ENCODE measurements at regions not wholly inside any gene's neighbourhood (a gene's known extent, or its start where the extent isn't known, plus 50 kb on each side); places are given as distances from the start of the nearest gene placed in this dataset.

DNA sequence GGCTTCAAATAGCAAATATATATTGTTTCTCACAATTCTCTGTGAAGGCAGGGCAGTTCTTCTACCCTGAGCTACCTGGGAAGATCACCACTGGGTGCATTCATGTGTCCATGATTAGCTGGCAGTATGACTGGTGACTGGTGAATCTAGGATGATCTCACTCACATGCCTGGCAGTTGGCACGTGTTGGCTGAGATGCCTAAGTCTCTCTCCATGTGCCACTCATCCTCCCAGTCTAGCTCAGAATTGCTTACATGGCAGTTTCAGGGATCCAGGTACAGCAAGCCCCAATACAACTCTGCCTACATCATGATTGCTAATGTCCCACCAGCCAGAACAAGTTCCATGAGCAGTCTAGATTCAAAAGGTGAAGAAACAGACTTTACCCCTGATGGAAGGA is 346.8 kb upstream of the CNR1 start:
- ChIA-PET CTCF (interaction anchor here (0.6 to 2.7 kb wide), 7 partner anchors 12 to 592 kb away, joined by 3 to 11 read pairs (median 3); no protein-coding TSS in a partner anchor), SMC1A (ENCODE audit: uncharacterized antibody, unreplicated experiment) (interaction anchor here (0.8 to 3.0 kb wide), 9 partner anchors 9 to 681 kb away, joined by 3 to 15 read pairs (median 4); no protein-coding TSS in a partner anchor), RAD21 (ENCODE audit: unreplicated experiment) (interaction anchor here (1.0 to 1.1 kb wide), 2 partner anchors 118 to 585 kb away, joined by 3 read pairs; no protein-coding TSS in a partner anchor), POLR2A (no interaction called here)
- ATAC-seq (no peak), FAIRE-seq (no peak), DNase-seq (ENCODE audit: low read depth, low spot score) (no peak)
- Histone ChIP-seq H3K79me2 (ENCODE audit: control insufficient read depth, insufficient read depth, low read length) (no peaks in the 10 kb centered on the region), H3K36me3 (ENCODE audit: control insufficient read depth in 2 of 2, insufficient read depth in 2 of 2, low read length in 1 of 2) (no peaks in the 10 kb centered on the region), H4K20me1 (ENCODE audit: control insufficient read depth, insufficient read depth) (no peaks in the 10 kb centered on the region), H3K27me3 (replicated peaks in 1 of 2; ENCODE audit: control insufficient read depth in 2 of 2, insufficient read depth in 2 of 2, low read length in 1 of 2) (no peaks in the 10 kb centered on the region), H2AFZ (ENCODE audit: control insufficient read depth, low read depth, low read length) (no peak overlapping the region), H3K9ac (ENCODE audit: control insufficient read depth, insufficient read depth, low read length) (no peak overlapping the region), H3K9me3 (replicated peaks; ENCODE audit: control insufficient read depth, insufficient read depth, low read length) (no peaks in the 10 kb centered on the region; the same call in 2 of the 3 replicates), H3K27ac (ENCODE audit: control insufficient read depth, insufficient read depth) (no peak overlapping the region), H3K4me2 (ENCODE audit: control insufficient read depth, insufficient read depth) (no peak overlapping the region), H3K4me1 (ENCODE audit: control insufficient read depth, insufficient read depth, low read length) (no peaks in the 10 kb centered on the region), H3K4me3 (no peak overlapping the region)
- TF ChIP-seq BHLHE40 (IDR thresholded peaks at IDR 0.05; ENCODE audit: borderline replicate concordance in 1 of 2, low read depth in 2 of 2, low read length in 1 of 2) (peak in 1 of 2 experiments; percentile 13; a peak in 1 of 4 replicates), CHD1 (IDR thresholded peaks at IDR 0.05; ENCODE audit: low read depth, low read length) (no peak)
- BruUV-seq (replicated peaks): no TSS peak
- in situ Hi-C loops (cut with MboI): no loop called here
- 0% methylated on average over 1 of the region's 1 CpG for WGBS (ENCODE audit: insufficient coverage, insufficient replicate concordance, low lambda C conversion rate, missing lambda C conversion rate)
- intact Hi-C loops (cut with micrococcal nuclease; ENCODE audit: unreplicated experiment): no loop called here

DNA sequence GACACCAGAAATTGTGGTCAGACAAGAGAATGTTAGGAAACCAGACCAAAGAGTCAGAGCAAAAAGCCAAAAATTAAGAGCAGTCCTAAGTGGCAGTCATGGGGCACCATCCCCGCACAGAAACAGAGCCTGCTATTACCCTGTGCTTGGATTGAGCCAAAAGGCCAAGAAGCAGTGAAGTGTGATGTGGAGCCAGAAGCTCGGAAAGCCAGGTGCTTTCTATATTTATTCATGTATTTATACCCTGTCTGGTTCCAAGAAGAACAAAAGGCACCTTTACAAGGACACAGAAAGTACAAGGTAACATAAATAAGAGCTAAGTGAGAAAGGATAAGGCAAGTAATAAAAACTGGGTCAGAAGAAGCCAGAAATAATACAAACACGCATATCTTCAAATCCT is 336.2 kb upstream of the CNR1 start:
- no peak for DNase-seq (ENCODE audit: low read depth, low spot score)
- Histone ChIP-seq H3K9me3 (replicated peaks; ENCODE audit: control insufficient read depth, insufficient read depth, low read length) (peaks cover 12% of the 10 kb centered on the region), H3K36me3 (ENCODE audit: control insufficient read depth in 2 of 2, insufficient read depth in 2 of 2, low read length in 1 of 2) (no peaks in the 10 kb centered on the region), H3K27ac (ENCODE audit: control insufficient read depth, insufficient read depth) (no peak overlapping the region), H3K4me3 (no peak overlapping the region), H3K27me3 (replicated peaks in 1 of 2; ENCODE audit: control insufficient read depth in 2 of 2, insufficient read depth in 2 of 2, low read length in 1 of 2) (no peaks in the 10 kb centered on the region), H3K79me2 (ENCODE audit: control insufficient read depth, insufficient read depth, low read length) (no peaks in the 10 kb centered on the region), H3K4me1 (ENCODE audit: control insufficient read depth, insufficient read depth, low read length) (peaks cover 15% of the 10 kb centered on the region), H3K4me2 (ENCODE audit: control insufficient read depth, insufficient read depth) (no peak overlapping the region), H4K20me1 (ENCODE audit: control insufficient read depth, insufficient read depth) (no peaks in the 10 kb centered on the region), H3K9ac (ENCODE audit: control insufficient read depth, insufficient read depth, low read length) (no peak overlapping the region), H2AFZ (ENCODE audit: control insufficient read depth, low read depth, low read length) (no peak overlapping the region)
- SMC1A ChIA-PET (ENCODE audit: uncharacterized antibody, unreplicated experiment): interaction anchor here (1.0 kb wide), 1 partner anchor 9 kb away, joined by 6 read pairs; no protein-coding TSS in a partner anchor
- TF ChIP-seq CHD4 (IDR thresholded peaks at IDR 0.05): no peak
- no peak for TF ChIP-seq POLR2AphosphoS5 (IDR thresholded peaks at IDR 0.05; ENCODE audit: low read length)
- in situ Hi-C loops (cut with MboI) (no loop called here), intact Hi-C loops (cut with micrococcal nuclease; ENCODE audit: unreplicated experiment) (no loop called here)
- no TSS peak for BruUV-seq (replicated peaks)
- POLR2A ChIA-PET: no interaction called here
- ATAC-seq: no peak
- RAD21 ChIA-PET (ENCODE audit: unreplicated experiment): no interaction called here
- 75% methylated on average over 3 of the region's 3 CpGs for WGBS (ENCODE audit: insufficient coverage, insufficient replicate concordance, low lambda C conversion rate, missing lambda C conversion rate)
- no peak for FAIRE-seq
- CTCF ChIA-PET: no interaction called here
